GM21390 (cell line): ENCODE measurements at regions not wholly inside any gene's neighbourhood (a gene's known extent, or its start where the extent isn't known, plus 50 kb on each side); places are given as distances from the start of the nearest gene placed in this dataset.

ENCODE experiments used
- ATAC-seq: cut with Tn5 transposase; IDR thresholded peaks from one replicate; pipeline ENCODE4 v1.9.1; 2021; ENCODE audit not compliant: unreplicated experiment

- ATAC-seq, result no peak
These were observed 80.4 kb upstream of the TECRL start for GRCh38 chr4:64489628-64490027.

GRCh38 chr4:64479338-64479737 is 70.1 kb upstream of the TECRL start:
- no peak for ATAC-seq

GRCh38 chr4:64477127-64477526 is 67.9 kb upstream of the TECRL start:
- no peak for ATAC-seq

DNA sequence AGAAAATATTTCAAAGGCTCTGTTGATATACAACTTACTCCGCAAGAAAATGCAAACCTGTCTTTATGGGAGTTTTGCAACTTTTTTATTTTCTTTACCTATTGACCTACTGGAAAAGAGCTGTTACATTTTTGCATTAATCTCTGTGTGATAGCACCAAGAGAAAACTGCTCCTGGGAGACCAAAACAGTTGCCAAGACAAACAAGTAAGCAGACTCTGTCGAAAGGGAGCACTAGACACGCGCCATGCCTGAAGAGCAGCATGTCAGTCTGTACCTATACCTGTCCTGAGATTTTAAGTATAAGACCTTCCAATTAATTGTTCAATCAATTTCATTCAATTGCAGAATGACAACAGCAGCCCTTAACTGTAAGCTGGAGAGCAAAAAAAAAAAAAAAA is 56.0 kb upstream of the TECRL start:
- ATAC-seq, result no peak

GRCh38 chr4:64464581-64464980 is 55.3 kb upstream of the TECRL start:
- no peak for ATAC-seq
